Endothelial cell of umbilical vein (primary cell): ENCODE measurements at regions not wholly inside any gene's neighbourhood (a gene's known extent, or its start where the extent isn't known, plus 50 kb on each side); places are given as distances from the start of the nearest gene placed in this dataset.

Experiments
- BruUV-seq: library from RNA; stranded (reverse); fragments of 400-500 nt; replicated peaks from 2 replicates; lab custom pipeline; 2021; lab: Mats Ljungman, UMichigan
- CTCF ChIA-PET: fragments of 300-600, 350-600 bp; sonication (Branson Sonifier 250); formaldehyde crosslinking; loops from one replicate; lab custom pipeline; 2021; ENCODE audit warnings: antibody characterized with exemption, inconsistent platforms; lab: Charles Lee
- POLR2A ChIA-PET: fragments of 300-600, 350-600 bp; sonication (Branson Sonifier 250); formaldehyde crosslinking; loops from one replicate; lab custom pipeline; 2021; ENCODE audit warnings: antibody characterized with exemption, inconsistent platforms; lab: Charles Lee
- DNase-seq: peaks from one replicate; pipeline ENCODE4 v3.0.0-alpha.2; 2011; ENCODE audit warnings: low read depth, low spot score
- FAIRE-seq: peaks from 2 replicates; lab custom pipeline; 2011; peaks lifted over from hg19 to GRCh38; lab: Jason Lieb, UNC
- H2AFZ ChIP-seq: 2 replicates; pipeline ENCODE4 v1.6.0; 2012; ENCODE audit warnings: low read depth, low read length, control low read depth, inconsistent platforms
- H3K27ac ChIP-seq: 2 replicates; pipeline ENCODE4 v1.5.1; 2011; ENCODE audit warnings: low read depth, mild to moderate bottlenecking, control low read depth, low read length, moderate library complexity; ENCODE audit not compliant: insufficient read depth
- H3K27me3 ChIP-seq, 2 experiments: 2 replicates each; pipeline versions ENCODE4 v1.6.0 to v1.6.1; 2011; ENCODE audit warnings: low read length in 2 of 2, mixed read lengths in 1 of 2; ENCODE audit not compliant: control insufficient read depth in 2 of 2, insufficient read depth in 2 of 2
- H3K36me3 ChIP-seq, 2 experiments: 2 replicates in 1 of 2; 3 replicates in 1 of 2; pipeline ENCODE4 v1.5.1; 2011; ENCODE audit warnings: low read length in 2 of 2, mild to moderate bottlenecking in 1 of 2, moderate library complexity in 1 of 2; ENCODE audit not compliant: control insufficient read depth in 2 of 2, insufficient read depth in 2 of 2; ENCODE audit errors: extremely low read depth in 1 of 2
- H3K4me1 ChIP-seq: 3 replicates; pipeline ENCODE4 v1.5.1; 2011; ENCODE audit warnings: mild to moderate bottlenecking, low read length; ENCODE audit not compliant: control insufficient read depth, insufficient read depth; ENCODE audit errors: extremely low read depth
- H3K4me2 ChIP-seq: 2 replicates; pipeline ENCODE4 v1.6.1; 2011; ENCODE audit warnings: low read length, control low read depth, mixed read lengths; ENCODE audit not compliant: insufficient read depth
- H3K4me3 ChIP-seq, 3 experiments: fragments of 200-600 bp in 1 of 3; sonication (generic), shearing (Covaris generic) in 1 of 3; replicated peaks in 1 of 3; 2 replicates each; pipeline ENCODE4 v1.5.1; 2011 to 2016; ENCODE audit warnings: control low read depth in 3 of 3, low read length in 3 of 3, mild to moderate bottlenecking in 2 of 3, inconsistent platforms in 1 of 3, low read depth in 1 of 3, moderate library complexity in 1 of 3; ENCODE audit not compliant: insufficient read depth in 1 of 3
- H3K79me2 ChIP-seq: 2 replicates; pipeline ENCODE4 v1.6.0; 2012; ENCODE audit warnings: low read length, inconsistent platforms; ENCODE audit not compliant: control insufficient read depth, insufficient read depth
- H3K9ac ChIP-seq: replicated peaks from 2 replicates; pipeline ENCODE3; 2011; ENCODE audit warnings: low read length, control low read depth; ENCODE audit not compliant: insufficient read depth; ENCODE audit errors: extremely low read depth
- H3K9me1 ChIP-seq: replicated peaks from 3 replicates; pipeline ENCODE4 v1.6.0; 2011; ENCODE audit warnings: mild to moderate bottlenecking, low read length; ENCODE audit not compliant: control insufficient read depth, insufficient read depth; ENCODE audit errors: extremely low read depth
- H3K9me3 ChIP-seq: replicated peaks from 2 replicates; pipeline ENCODE4 v1.5.1; 2012; ENCODE audit warnings: low read length, inconsistent platforms; ENCODE audit not compliant: control insufficient read depth, insufficient read depth
- H4K20me1 ChIP-seq: replicated peaks from 2 replicates; pipeline ENCODE3; 2011; ENCODE audit warnings: mild to moderate bottlenecking, low read length; ENCODE audit not compliant: control insufficient read depth, insufficient read depth; ENCODE audit errors: extremely low read depth
- EZH2 ChIP-seq: IDR thresholded peaks from 2 replicates; pipeline ENCODE4 v1.6.1; 2012; ENCODE audit warnings: borderline replicate concordance, low read depth, mild to moderate bottlenecking, moderate library complexity, low read length, inconsistent platforms; ENCODE audit not compliant: severe bottlenecking
- FOS ChIP-seq: IDR thresholded peaks from 2 replicates; pipeline ENCODE4 v1.6.1; 2011; ENCODE audit warnings: mild to moderate bottlenecking, low read length, moderate library complexity, borderline replicate concordance; ENCODE audit not compliant: insufficient read depth
- GATA2 ChIP-seq: IDR thresholded peaks from 2 replicates; pipeline ENCODE4 v1.7.0; 2011; ENCODE audit warnings: low read depth, mild to moderate bottlenecking, moderate library complexity, mixed read lengths, low read length; ENCODE audit not compliant: insufficient read length, insufficient read depth
- JUN ChIP-seq: IDR thresholded peaks from 2 replicates; pipeline ENCODE4 v1.6.1; 2011; ENCODE audit warnings: borderline replicate concordance, low read depth; ENCODE audit not compliant: insufficient read length, insufficient read depth
- MYC ChIP-seq: IDR thresholded peaks from one replicate; pipeline ENCODE4 v1.6.1; 2011; ENCODE audit warnings: mild to moderate bottlenecking, low read depth, low read length
- POLR2A ChIP-seq: IDR thresholded peaks from 2 replicates; pipeline ENCODE4 v1.6.1; 2012; ENCODE audit warnings: low read depth, mild to moderate bottlenecking, control low read depth, low read length
- POLR2AphosphoS5 ChIP-seq: IDR thresholded peaks from 2 replicates; pipeline ENCODE4 v1.6.1; 2012; ENCODE audit warnings: low read depth, mild to moderate bottlenecking, control low read depth, low read length, moderate library complexity; ENCODE audit not compliant: insufficient read depth
- dilution Hi-C: fragments of 300-500 bp; cut with MboI; formaldehyde crosslinking; loops from one replicate; pipeline ENCODE4 v1.15.0; 2019; ENCODE audit warnings: low sequenced_read_pairs; ENCODE audit not compliant: extremely low pct_ligation_motif_present
- intact Hi-C: fragments of 100-400 bp; cut with micrococcal nuclease; formaldehyde crosslinking; loops from one replicate; pipeline ENCODE4 v1.10.0; 2022
- TF ChIP-seq, protein P1 (sequence below), 2 donors: IDR thresholded peaks; 1 replicate in 1 of 2; 2 replicates in 1 of 2; pipeline ENCODE4 v1.5.1; 2011; ENCODE audit warnings: low read length in 2 of 2, mild to moderate bottlenecking in 2 of 2, moderate library complexity in 2 of 2, control low read depth in 1 of 2, inconsistent platforms in 1 of 2, low read depth in 1 of 2; ENCODE audit not compliant: insufficient read depth in 1 of 2; ENCODE audit errors: extremely low read depth in 1 of 2
- TF ChIP-seq, protein P2 (sequence below): IDR thresholded peaks from 2 replicates; pipeline ENCODE4 v1.6.1; 2011; ENCODE audit not compliant: insufficient read depth, insufficient read length

DNA sequence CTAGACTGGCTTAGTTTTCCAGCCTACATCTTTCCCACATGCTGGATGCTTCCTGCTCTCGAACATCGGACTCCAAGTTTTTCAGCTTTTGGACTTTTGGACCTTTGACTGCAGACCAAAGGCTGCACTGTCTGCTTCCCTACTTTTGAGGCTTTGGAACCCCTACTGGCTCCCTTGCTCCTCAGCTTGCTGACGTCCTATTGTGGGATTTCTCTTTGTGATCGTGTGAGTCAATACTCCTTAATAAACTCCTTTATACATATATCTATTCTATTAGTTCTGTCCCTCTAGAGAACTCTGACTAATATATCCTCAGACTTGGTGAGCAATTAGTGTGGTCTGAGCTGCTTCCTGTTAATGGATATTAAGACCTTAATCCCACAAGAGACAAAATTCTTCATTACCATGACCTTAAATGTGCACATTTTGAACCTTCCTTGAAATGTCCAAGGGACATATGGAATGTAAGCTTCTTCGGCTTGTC, 752.9 kb downstream of the CDH18 start:
- Histone ChIP-seq H3K27ac (no peak overlapping the region), H3K36me3 (no peaks in the 10 kb centered on the region), H3K27me3 (no peaks in the 10 kb centered on the region), H3K9me3 (no peaks in the 10 kb centered on the region), H3K79me2 (no peaks in the 10 kb centered on the region), H3K4me2 (no peak overlapping the region), H3K9ac (no peak overlapping the region), H2AFZ (no peak overlapping the region), H3K4me1 (peaks cover 6% of the 10 kb centered on the region), H4K20me1 (no peaks in the 10 kb centered on the region), H3K9me1 (no peaks in the 10 kb centered on the region), H3K4me3 (no peak overlapping the region)
- ChIA-PET POLR2A (no interaction called here), CTCF (no interaction called here)
- TF ChIP-seq EZH2 = no peak
- TF ChIP-seq FOS = no peak
- TF ChIP-seq JUN = no peak
- TF ChIP-seq POLR2A = no peak
- TF ChIP-seq, protein P1, sequence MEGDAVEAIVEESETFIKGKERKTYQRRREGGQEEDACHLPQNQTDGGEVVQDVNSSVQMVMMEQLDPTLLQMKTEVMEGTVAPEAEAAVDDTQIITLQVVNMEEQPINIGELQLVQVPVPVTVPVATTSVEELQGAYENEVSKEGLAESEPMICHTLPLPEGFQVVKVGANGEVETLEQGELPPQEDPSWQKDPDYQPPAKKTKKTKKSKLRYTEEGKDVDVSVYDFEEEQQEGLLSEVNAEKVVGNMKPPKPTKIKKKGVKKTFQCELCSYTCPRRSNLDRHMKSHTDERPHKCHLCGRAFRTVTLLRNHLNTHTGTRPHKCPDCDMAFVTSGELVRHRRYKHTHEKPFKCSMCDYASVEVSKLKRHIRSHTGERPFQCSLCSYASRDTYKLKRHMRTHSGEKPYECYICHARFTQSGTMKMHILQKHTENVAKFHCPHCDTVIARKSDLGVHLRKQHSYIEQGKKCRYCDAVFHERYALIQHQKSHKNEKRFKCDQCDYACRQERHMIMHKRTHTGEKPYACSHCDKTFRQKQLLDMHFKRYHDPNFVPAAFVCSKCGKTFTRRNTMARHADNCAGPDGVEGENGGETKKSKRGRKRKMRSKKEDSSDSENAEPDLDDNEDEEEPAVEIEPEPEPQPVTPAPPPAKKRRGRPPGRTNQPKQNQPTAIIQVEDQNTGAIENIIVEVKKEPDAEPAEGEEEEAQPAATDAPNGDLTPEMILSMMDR (IDR thresholded peaks at IDR 0.05; ENCODE audit: extremely low read depth in 1 of 2, insufficient read depth in 1 of 2, low read depth in 1 of 2, low read length in 2 of 2) = no peak
- TF ChIP-seq, protein P2, sequence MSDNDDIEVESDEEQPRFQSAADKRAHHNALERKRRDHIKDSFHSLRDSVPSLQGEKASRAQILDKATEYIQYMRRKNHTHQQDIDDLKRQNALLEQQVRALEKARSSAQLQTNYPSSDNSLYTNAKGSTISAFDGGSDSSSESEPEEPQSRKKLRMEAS = no peak
- no peak for TF ChIP-seq MYC
- no peak for TF ChIP-seq GATA2
- TF ChIP-seq POLR2AphosphoS5 = no peak
- dilution Hi-C loops = no loop called here
- no peak for FAIRE-seq
- no TSS peak for BruUV-seq
- intact Hi-C loops = no loop called here
- no peak for DNase-seq
